Esophagus squamous epithelium (tissue), 5 donors: ENCODE measurements at regions not wholly inside any gene's neighbourhood (a gene's known extent, or its start where the extent isn't known, plus 50 kb on each side); places are given as distances from the start of the nearest gene placed in this dataset.
"Not testable (repeated sequence)": the region's sequence is repeated elsewhere in the genome, so short reads cannot be mapped to it uniquely, and the experiment has no call there.

ENCODE experiments used
- DNase-seq: peaks from one replicate; lab custom pipeline; 2025; lab: John Stamatoyannopoulos, UW
- H3K27ac ChIP-seq, 4 donors: fragments of 200-600 bp; sonication (generic); one replicate each; pipeline ENCODE4 v1.5.1; 2016 to 2019; ENCODE audit warnings: mild to moderate bottlenecking in 1 of 4
- H3K27me3 ChIP-seq, 4 donors: fragments of 200-600 bp; sonication (generic); 1 replicate in 3 of 4; 2 replicates in 1 of 4; pipeline versions ENCODE4 v1.5.1 to v1.6.0; 2017 to 2021; ENCODE audit warnings: antibody characterized with exemption in 1 of 4
- H3K36me3 ChIP-seq, 3 donors: fragments of 200-600 bp; sonication (generic); one replicate each; pipeline ENCODE4 v1.5.1; 2016 to 2019
- H3K4me1 ChIP-seq, 3 donors: fragments of 200-600 bp; sonication (generic); one replicate each; pipeline ENCODE4 v1.5.1; 2017 to 2019
- H3K4me3 ChIP-seq, 4 donors: fragments of 200-600 bp; sonication (generic); 1 replicate in 3 of 4; 2 replicates in 1 of 4; pipeline ENCODE4 v1.5.1; 2016 to 2019; ENCODE audit warnings: mild to moderate bottlenecking in 2 of 4, moderate library complexity in 1 of 4
- H3K9me3 ChIP-seq, 3 donors: fragments of 200-600 bp; sonication (generic); one replicate each; pipeline ENCODE4 v1.5.1; 2016 to 2019
- CTCF ChIP-seq, 6 experiments: fragments of 450-650 bp in 4 of 6; fragments of 200-600 bp in 2 of 6; sonication (generic) in 2 of 6; IDR thresholded peaks; one replicate each; pipeline ENCODE4 v1.5.1; 2016 to 2019; ENCODE audit warnings: antibody characterized with exemption in 6 of 6, mild to moderate bottlenecking in 4 of 6, moderate library complexity in 4 of 6
- POLR2A ChIP-seq, 4 donors: fragments of 450-650 bp; IDR thresholded peaks; one replicate each; pipeline ENCODE4 v1.6.1; 2017; ENCODE audit warnings: antibody characterized with exemption in 4 of 4, mild to moderate bottlenecking in 4 of 4, moderate library complexity in 3 of 4
- WGBS, 2 donors: methylation state at CpG; one replicate each; pipeline ENCODE4 v1.1.5; 2018; 5-methylcytosine and 5-hydroxymethylcytosine counted together
- intact Hi-C: fragments of 100-400 bp; cut with DNase I; formaldehyde crosslinking; loops from one replicate; pipeline ENCODE4 v1.15.0; 2022
- donor health status: DM: yes; HTN: yes; CAD: no.

- intact Hi-C loops = no loop called here
Observed at GRCh38 chr15:88993662-88994061, 80.5 kb upstream of the MFGE8 start.

GRCh38 chr15:88994286-88994685 lies 81.1 kb upstream of the MFGE8 start:
- intact Hi-C loops = no loop called here
- TF ChIP-seq CTCF (IDR thresholded peaks at IDR 0.05) = no peak
- TF ChIP-seq POLR2A (IDR thresholded peaks at IDR 0.05) = no peak
- no peak overlapping the region for H3K27ac ChIP-seq
- no peaks in the 10 kb centered on the region for H3K4me1 ChIP-seq
- 69 to 89% methylated on average over 1 of the region's 1 CpG for WGBS, 2 donors
- H3K9me3 ChIP-seq = no peaks in the 10 kb centered on the region
- H3K36me3 ChIP-seq = no peaks in the 10 kb centered on the region
- H3K4me3 ChIP-seq = no peak overlapping the region
- no peak for DNase-seq
- peaks cover 0 to 8% (median 0%) of the 10 kb centered on the region in 4 donors for H3K27me3 ChIP-seq

More at GRCh38 chr15:88993662-88994061, 80.5 kb upstream of the MFGE8 start:
- peaks cover 0 to 8% (median 0%) of the 10 kb centered on the region in 4 donors for H3K27me3 ChIP-seq
- H3K9me3 ChIP-seq = no peaks in the 10 kb centered on the region
- no peak for DNase-seq
- WGBS, 2 donors = 80 to 87% methylated on average over 5 of the region's 5 CpGs
- TF ChIP-seq POLR2A (IDR thresholded peaks at IDR 0.05) (no peak), CTCF (IDR thresholded peaks at IDR 0.05) (no peak)
- no peak overlapping the region for H3K4me3 ChIP-seq
- H3K27ac ChIP-seq = no peak overlapping the region
- no peaks in the 10 kb centered on the region for H3K4me1 ChIP-seq
- no peaks in the 10 kb centered on the region for H3K36me3 ChIP-seq

GRCh38 chr15:88995449-88995848 lies 82.3 kb upstream of the MFGE8 start:
- Histone ChIP-seq H3K9me3 (no peaks in the 10 kb centered on the region), H3K4me3 (no peak overlapping the region), H3K36me3 (no peaks in the 10 kb centered on the region), H3K4me1 (no peaks in the 10 kb centered on the region), H3K27me3 (peaks cover 0 to 8% (median 0%) of the 10 kb centered on the region in 4 donors), H3K27ac (no peak overlapping the region)
- intact Hi-C loops = no loop called here
- 66 to 87% methylated on average over 3 of the region's 3 CpGs for WGBS, 2 donors
- TF ChIP-seq CTCF (IDR thresholded peaks at IDR 0.05) (no peak), POLR2A (IDR thresholded peaks at IDR 0.05) (no peak)
- no peak for DNase-seq

- no peak overlapping the region for H3K27ac ChIP-seq
- DNase-seq = no peak
- H3K4me3 ChIP-seq = no peak overlapping the region
- H3K36me3 ChIP-seq = no peaks in the 10 kb centered on the region
- intact Hi-C loops = no loop called here
- H3K4me1 ChIP-seq = peaks cover 0 to 3% (median 0%) of the 10 kb centered on the region in 3 donors
- 75 to 77% methylated on average over 3 of the region's 3 CpGs for WGBS, 2 donors
- TF ChIP-seq CTCF (IDR thresholded peaks at IDR 0.05) = no peak
- TF ChIP-seq POLR2A (IDR thresholded peaks at IDR 0.05) = no peak
- H3K9me3 ChIP-seq = no peaks in the 10 kb centered on the region
- H3K27me3 ChIP-seq = peaks cover 0 to 5% (median 0%) of the 10 kb centered on the region in 4 donors
Observed at GRCh38 chr15:88997531-88997930, 84.4 kb upstream of the MFGE8 start.

- Histone ChIP-seq H3K4me1 (peaks cover 0 to 4% (median 0%) of the 10 kb centered on the region in 3 donors), H3K27ac (no peak overlapping the region), H3K4me3 (no peak overlapping the region), H3K27me3 (peaks cover 0 to 5% (median 0%) of the 10 kb centered on the region in 4 donors), H3K9me3 (no peaks in the 10 kb centered on the region), H3K36me3 (no peaks in the 10 kb centered on the region)
- TF ChIP-seq POLR2A (IDR thresholded peaks at IDR 0.05) (no peak), CTCF (IDR thresholded peaks at IDR 0.05) (no peak)
- no peak for DNase-seq
- intact Hi-C loops = no loop called here
- 87 to 88% methylated on average over 6 to 7 of the region's 7 CpGs for WGBS, 2 donors
Observed at GRCh38 chr15:88998980-88999713, 86.0 kb upstream of the MFGE8 start.

- WGBS, 2 donors = 68 to 82% methylated on average over 4 of the region's 4 CpGs
- intact Hi-C loops, H3K4me3 ChIP-seq, H3K27ac ChIP-seq, H3K27me3 ChIP-seq, H3K9me3 ChIP-seq, DNase-seq, H3K4me1 ChIP-seq, H3K36me3 ChIP-seq: not testable (repeated sequence)
Observed at GRCh38 chr15:89001708-89002275, 86.5 kb upstream of the ABHD2 start.
